ENCODE measurements at regions not wholly inside any gene's neighbourhood (a gene's known extent, or its start where the extent isn't known, plus 50 kb on each side); places are given as distances from the start of the nearest gene placed in this dataset.
"Not testable (repeated sequence)": the region's sequence is repeated elsewhere in the genome, so short reads cannot be mapped to it uniquely, and the experiment has no call there.

DNA sequence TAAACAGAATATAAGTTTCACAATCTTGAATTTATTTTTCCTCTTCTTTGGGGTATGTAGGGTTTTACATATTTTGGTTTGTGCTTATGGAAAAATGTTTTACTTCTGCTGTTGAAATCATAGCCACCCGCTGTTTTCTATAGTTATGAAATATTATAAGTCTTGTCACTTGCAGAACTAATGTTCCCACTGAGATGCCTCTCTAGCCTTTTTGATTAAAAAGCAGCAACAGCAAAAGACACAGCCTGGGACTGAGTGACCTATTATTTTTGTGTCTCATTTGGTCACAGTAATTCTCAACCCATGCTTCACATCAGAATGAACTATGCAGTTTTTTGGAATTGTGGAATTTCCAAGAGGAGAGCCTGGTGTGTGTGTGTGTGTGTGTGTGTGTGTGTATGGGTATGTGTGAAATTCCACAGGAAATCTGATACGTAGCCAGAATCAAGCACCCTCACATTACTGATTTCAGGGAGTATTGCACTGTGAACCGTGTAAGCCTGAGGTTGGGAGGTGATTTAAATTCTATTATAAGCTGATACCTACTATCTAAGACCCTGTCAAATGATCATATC lies 55.7 kb upstream of the FRMD6 start:
- TF ChIP-seq, protein P1, sequence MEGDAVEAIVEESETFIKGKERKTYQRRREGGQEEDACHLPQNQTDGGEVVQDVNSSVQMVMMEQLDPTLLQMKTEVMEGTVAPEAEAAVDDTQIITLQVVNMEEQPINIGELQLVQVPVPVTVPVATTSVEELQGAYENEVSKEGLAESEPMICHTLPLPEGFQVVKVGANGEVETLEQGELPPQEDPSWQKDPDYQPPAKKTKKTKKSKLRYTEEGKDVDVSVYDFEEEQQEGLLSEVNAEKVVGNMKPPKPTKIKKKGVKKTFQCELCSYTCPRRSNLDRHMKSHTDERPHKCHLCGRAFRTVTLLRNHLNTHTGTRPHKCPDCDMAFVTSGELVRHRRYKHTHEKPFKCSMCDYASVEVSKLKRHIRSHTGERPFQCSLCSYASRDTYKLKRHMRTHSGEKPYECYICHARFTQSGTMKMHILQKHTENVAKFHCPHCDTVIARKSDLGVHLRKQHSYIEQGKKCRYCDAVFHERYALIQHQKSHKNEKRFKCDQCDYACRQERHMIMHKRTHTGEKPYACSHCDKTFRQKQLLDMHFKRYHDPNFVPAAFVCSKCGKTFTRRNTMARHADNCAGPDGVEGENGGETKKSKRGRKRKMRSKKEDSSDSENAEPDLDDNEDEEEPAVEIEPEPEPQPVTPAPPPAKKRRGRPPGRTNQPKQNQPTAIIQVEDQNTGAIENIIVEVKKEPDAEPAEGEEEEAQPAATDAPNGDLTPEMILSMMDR (IDR thresholded peaks at IDR 0.05; ENCODE audit: control insufficient read depth, extremely low read depth, insufficient read depth), result no peak
- DNase-seq (ENCODE audit: low read depth), result no peak
- H3K4me3 ChIP-seq (ENCODE audit: low read depth, low read length), result no peak overlapping the region

DNA sequence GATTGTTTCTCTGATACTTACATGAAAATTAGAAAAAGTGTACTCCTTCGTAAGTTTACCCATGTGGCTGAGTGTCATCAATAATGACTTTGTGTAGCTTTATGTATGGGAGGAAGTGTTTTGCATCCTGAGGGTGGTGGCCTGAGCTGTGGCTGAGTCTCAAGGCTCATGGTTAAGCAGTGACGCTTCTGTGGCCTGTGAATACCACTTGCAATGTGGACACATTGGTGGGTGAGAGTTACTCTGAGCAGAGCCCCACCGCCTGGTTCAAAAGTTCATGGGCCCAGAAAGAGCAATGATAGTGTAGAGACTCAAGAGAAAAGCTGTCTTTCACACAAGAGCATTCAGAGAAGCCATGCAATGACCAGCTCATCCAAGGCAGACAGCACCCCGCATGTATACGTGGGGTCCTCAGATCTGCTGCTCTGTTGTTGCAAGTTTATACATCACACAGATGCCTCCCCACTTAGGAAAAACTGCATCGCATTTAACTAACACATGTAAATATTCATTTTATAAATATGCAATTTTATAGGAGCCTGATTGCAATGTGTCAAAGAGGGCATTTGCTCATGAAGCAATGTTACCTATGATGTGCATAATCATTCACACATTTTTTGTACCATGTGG lies 55.1 kb upstream of the FRMD6 start:
- DNase-seq (ENCODE audit: low read depth), result no peak
- TF ChIP-seq, protein P1 (IDR thresholded peaks at IDR 0.05; ENCODE audit: control insufficient read depth, extremely low read depth, insufficient read depth), result no peak
- no peak overlapping the region for H3K4me3 ChIP-seq (ENCODE audit: low read depth, low read length)

DNA sequence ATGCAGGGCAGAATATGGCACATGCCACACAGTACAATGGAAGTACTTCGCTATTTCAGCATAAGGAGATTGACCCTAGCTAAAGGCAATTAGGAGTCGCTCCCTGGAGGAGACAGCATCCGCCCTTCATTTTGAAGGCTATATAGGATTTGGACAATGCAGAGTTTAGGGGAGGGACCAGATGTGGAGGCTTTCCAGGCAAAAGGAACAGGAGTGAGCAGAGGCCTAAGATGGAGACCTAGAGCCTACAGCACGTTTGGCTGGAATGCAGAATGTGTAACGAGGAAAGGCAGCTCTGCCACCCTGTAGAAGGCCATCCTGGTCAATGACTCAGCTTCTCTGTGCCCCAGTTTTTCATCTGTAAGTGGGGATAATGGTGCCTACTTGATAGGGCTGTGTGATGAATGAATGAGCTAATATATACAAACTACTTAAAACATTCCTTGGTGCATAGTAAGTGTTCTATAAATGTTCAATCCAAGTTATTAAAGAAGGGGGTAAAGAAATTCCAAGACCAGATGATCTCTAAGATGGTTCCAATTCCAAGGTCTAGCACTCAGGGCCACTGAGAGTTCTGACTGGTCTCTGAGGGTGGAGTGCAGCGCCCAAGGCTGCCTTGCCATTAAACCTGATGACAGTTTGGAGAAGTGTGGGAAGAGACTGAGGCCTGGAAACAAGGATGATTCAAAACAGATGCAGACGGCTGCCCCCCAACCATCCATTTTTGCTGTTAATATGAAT lies 54.3 kb upstream of the FRMD6 start:
- no peak for DNase-seq (ENCODE audit: low read depth)
- H3K4me3 ChIP-seq (ENCODE audit: low read depth, low read length), result no peak overlapping the region
- TF ChIP-seq, protein P1 (IDR thresholded peaks at IDR 0.05; ENCODE audit: control insufficient read depth, extremely low read depth, insufficient read depth), result no peak

DNA sequence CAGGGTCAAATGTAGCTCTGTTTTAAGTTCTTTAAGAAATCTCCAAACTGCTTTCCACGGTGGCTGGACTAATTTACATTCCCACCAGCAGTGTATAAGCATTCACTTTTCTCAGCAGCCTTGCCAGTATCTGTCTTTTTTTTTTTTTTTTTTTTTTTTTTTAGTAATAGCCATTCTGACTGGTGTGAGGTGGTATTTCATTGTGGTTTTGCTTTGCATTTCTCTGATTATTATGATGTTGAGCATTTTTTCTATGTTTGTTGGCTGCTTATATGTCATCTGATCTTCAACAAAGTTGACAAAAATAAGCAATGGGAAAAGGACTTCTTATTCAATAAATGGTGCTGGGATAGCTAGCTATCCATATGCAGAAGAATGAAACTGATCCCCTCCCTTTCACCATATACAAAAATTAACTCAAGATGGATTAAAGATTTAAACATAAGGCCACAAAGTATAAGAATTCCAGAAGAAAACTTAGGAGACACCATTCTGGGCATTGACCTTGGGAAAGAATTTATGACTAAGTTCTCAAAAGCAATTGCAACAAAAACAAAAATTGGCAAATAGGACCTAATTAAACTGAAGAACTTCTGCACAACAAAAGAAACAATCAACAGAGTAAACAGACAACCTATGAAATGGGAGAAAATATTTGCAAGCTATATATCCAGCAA lies 52.6 kb upstream of the FRMD6 start:
- DNase-seq (ENCODE audit: low read depth); H3K4me3 ChIP-seq (ENCODE audit: low read depth, low read length): not testable (repeated sequence)

DNA sequence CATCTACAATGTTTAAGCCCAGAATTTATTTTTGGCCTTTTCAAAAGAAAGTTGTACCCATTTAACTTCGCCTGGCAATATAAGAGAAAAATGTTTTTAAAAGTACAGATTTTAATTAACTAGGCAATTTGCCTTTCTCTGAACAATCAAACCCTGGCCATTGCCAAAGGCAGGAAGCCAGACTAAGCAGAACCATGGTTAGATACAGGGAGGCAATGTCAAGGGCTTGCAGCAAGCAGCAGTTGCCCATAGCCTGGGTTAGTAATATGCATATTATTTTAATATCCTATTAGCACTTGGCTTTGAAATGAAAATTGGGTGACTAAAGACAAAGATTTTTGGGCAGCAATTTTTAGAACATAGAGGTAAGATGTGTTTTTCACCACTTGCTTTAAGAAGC lies 51.1 kb upstream of the FRMD6 start:
- H3K4me3 ChIP-seq (ENCODE audit: low read depth, low read length), result no peak overlapping the region
- TF ChIP-seq, protein P1 (IDR thresholded peaks at IDR 0.05; ENCODE audit: control insufficient read depth, extremely low read depth, insufficient read depth), result no peak
- no peak for DNase-seq (ENCODE audit: low read depth)
